Neuronal stem cell (in vitro differentiated cells): ENCODE measurements at regions not wholly inside any gene's neighbourhood (a gene's known extent, or its start where the extent isn't known, plus 50 kb on each side); places are given as distances from the start of the nearest gene placed in this dataset.

Source experiments
- DNase-seq: peaks from one replicate; pipeline ENCODE4 v3.0.0-alpha.2; 2013; ENCODE audit warnings: low spot score
- H2AFZ ChIP-seq: one replicate; pipeline ENCODE4 v1.6.1; 2013; ENCODE audit warnings: mild to moderate bottlenecking, low read length, inconsistent platforms
- H2AK5ac ChIP-seq: 2 replicates; pipeline ENCODE4 v1.6.1; 2013; ENCODE audit warnings: low read depth, mild to moderate bottlenecking, inconsistent platforms, low read length, moderate library complexity, mixed read lengths
- H2BK120ac ChIP-seq: 2 replicates; pipeline ENCODE4 v1.6.1; 2013; ENCODE audit warnings: low read depth, mild to moderate bottlenecking, inconsistent platforms, low read length, moderate library complexity, mixed read lengths
- H2BK12ac ChIP-seq: one replicate; pipeline ENCODE4 v1.6.1; 2013; ENCODE audit warnings: low read length, inconsistent platforms
- H2BK15ac ChIP-seq: 2 replicates; pipeline ENCODE4 v1.6.1; 2013; ENCODE audit warnings: mild to moderate bottlenecking, low read length, inconsistent platforms, mixed read lengths
- H2BK5ac ChIP-seq: one replicate; pipeline ENCODE4 v1.6.1; 2013; ENCODE audit warnings: inconsistent platforms, mild to moderate bottlenecking, low read length, moderate library complexity
- H3K14ac ChIP-seq: one replicate; pipeline ENCODE4 v1.6.1; 2013; ENCODE audit warnings: low read length, inconsistent platforms
- H3K18ac ChIP-seq: 2 replicates; pipeline ENCODE4 v1.6.1; 2013; ENCODE audit warnings: low read length, inconsistent platforms
- H3K23ac ChIP-seq: 2 replicates; pipeline ENCODE4 v1.6.1; 2013; ENCODE audit warnings: low read depth, mild to moderate bottlenecking, mixed read lengths, low read length, inconsistent platforms; ENCODE audit not compliant: poor library complexity
- H3K27ac ChIP-seq: replicated peaks from 3 replicates; pipeline ENCODE4 v1.5.1; 2013; ENCODE audit warnings: low read length, inconsistent platforms
- H3K27me3 ChIP-seq, 3 experiments: 2 replicates each; pipeline ENCODE4 v1.6.1; 2013; ENCODE audit warnings: low read length in 3 of 3, mild to moderate bottlenecking in 2 of 3, inconsistent platforms in 1 of 3, low read depth in 1 of 3, mixed read lengths in 1 of 3, moderate library complexity in 1 of 3; ENCODE audit not compliant: control insufficient read depth in 3 of 3, insufficient read depth in 3 of 3
- H3K36me3 ChIP-seq, 2 donors: replicated peaks in 1 of 2; 2 replicates each; pipeline ENCODE4 v1.6.1; 2013; ENCODE audit warnings: low read length in 2 of 2; ENCODE audit not compliant: control insufficient read depth in 2 of 2, insufficient read depth in 2 of 2
- H3K4ac ChIP-seq: 2 replicates; pipeline ENCODE4 v1.6.1; 2013; ENCODE audit warnings: inconsistent platforms, mild to moderate bottlenecking, low read length, moderate library complexity
- H3K4me1 ChIP-seq, 2 donors: 1 replicate in 1 of 2; 2 replicates in 1 of 2; pipeline ENCODE4 v1.6.1; 2013; ENCODE audit warnings: low read length in 2 of 2, low read depth in 1 of 2; ENCODE audit not compliant: control insufficient read depth in 2 of 2, insufficient read depth in 1 of 2
- H3K4me2 ChIP-seq: one replicate; pipeline ENCODE4 v1.6.1; 2013; ENCODE audit warnings: mild to moderate bottlenecking, low read length, inconsistent platforms; ENCODE audit not compliant: insufficient read depth, poor library complexity, severe bottlenecking
- H3K4me3 ChIP-seq, 2 donors: 2 replicates each; pipeline ENCODE4 v1.5.1; 2013; ENCODE audit warnings: low read length in 2 of 2, mild to moderate bottlenecking in 2 of 2, inconsistent platforms in 1 of 2, moderate library complexity in 1 of 2
- H3K79me1 ChIP-seq: one replicate; pipeline ENCODE4 v1.6.1; 2013; ENCODE audit warnings: low read depth, mild to moderate bottlenecking, inconsistent platforms, low read length, moderate library complexity
- H3K9ac ChIP-seq: one replicate; pipeline ENCODE4 v1.6.1; 2013; ENCODE audit warnings: mild to moderate bottlenecking, low read depth, low read length, inconsistent platforms; ENCODE audit not compliant: poor library complexity
- H3K9me3 ChIP-seq, 2 donors: replicated peaks in 1 of 2; 2 replicates each; pipeline versions ENCODE3 to v1.6.1; 2013; ENCODE audit warnings: low read length in 2 of 2, mild to moderate bottlenecking in 2 of 2, inconsistent platforms in 1 of 2, low read depth in 1 of 2, mixed read lengths in 1 of 2, moderate library complexity in 1 of 2; ENCODE audit not compliant: control insufficient read depth in 2 of 2, insufficient read depth in 1 of 2
- H4K8ac ChIP-seq: one replicate; pipeline ENCODE4 v1.6.1; 2013; ENCODE audit warnings: low read depth, mild to moderate bottlenecking, inconsistent platforms, low read length, moderate library complexity
- H4K91ac ChIP-seq: one replicate; pipeline ENCODE4 v1.6.1; 2013; ENCODE audit warnings: low read length, low read depth, mild to moderate bottlenecking, inconsistent platforms; ENCODE audit not compliant: poor library complexity
- WGBS, 2 donors: extraction: QIAGEN DNeasy Blood & Tissue Kit; methylation state at CpG; one replicate each; pipeline ENCODE4 v1.1.7; 2013; ENCODE audit warnings: missing lambda C conversion rate in 2 of 2, mixed read lengths in 1 of 2; ENCODE audit not compliant: insufficient read length in 2 of 2, insufficient replicate concordance in 1 of 2; ENCODE audit errors: extremely low coverage in 2 of 2; 5-methylcytosine and 5-hydroxymethylcytosine counted together

DNA sequence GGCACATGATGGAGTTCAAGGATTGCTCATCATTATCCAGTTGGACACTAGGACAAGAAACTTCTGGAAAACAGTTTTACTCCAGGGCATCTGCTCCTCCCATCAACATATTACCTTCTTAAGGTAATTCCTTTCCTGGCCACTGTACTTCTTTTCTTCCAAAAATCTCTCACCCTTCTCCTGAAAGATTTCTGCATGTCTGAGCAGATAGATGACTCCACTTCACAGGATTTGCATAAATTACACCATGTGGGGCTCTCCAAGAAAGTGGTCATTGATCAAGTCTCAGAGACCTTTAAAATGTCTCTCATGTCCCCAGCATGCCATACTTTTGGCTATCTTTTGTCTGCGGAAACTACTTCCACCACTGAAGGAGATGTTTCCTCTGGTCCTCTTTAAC lies 103.2 kb upstream of the TNFAIP3 start:
- no peak overlapping the region for H3K4me3 ChIP-seq
- no CpG with 5 or more reads among the region's 1 CpG for WGBS, 2 donors
- no peak overlapping the region for H2AFZ ChIP-seq
- no peaks in the 10 kb centered on the region for H3K27me3 ChIP-seq
- H2BK12ac ChIP-seq: no peak overlapping the region
- no peak for DNase-seq
- H2AK5ac ChIP-seq: no peak overlapping the region
- no peak overlapping the region for H2BK15ac ChIP-seq
- no peak overlapping the region for H2BK5ac ChIP-seq
- no peak overlapping the region for H3K27ac ChIP-seq
- no peaks in the 10 kb centered on the region for H3K9me3 ChIP-seq
- H3K23ac ChIP-seq: no peak overlapping the region
- H3K4ac ChIP-seq: no peak overlapping the region
- no peaks in the 10 kb centered on the region for H3K4me1 ChIP-seq
- H4K91ac ChIP-seq: no peak overlapping the region
- H3K4me2 ChIP-seq: no peak overlapping the region
- H3K18ac ChIP-seq: no peak overlapping the region
- H3K36me3 ChIP-seq: no peaks in the 10 kb centered on the region
- H3K79me1 ChIP-seq: no peaks in the 10 kb centered on the region
- no peak overlapping the region for H4K8ac ChIP-seq
- no peak overlapping the region for H3K14ac ChIP-seq
- no peak overlapping the region for H2BK120ac ChIP-seq
- no peak overlapping the region for H3K9ac ChIP-seq

DNA sequence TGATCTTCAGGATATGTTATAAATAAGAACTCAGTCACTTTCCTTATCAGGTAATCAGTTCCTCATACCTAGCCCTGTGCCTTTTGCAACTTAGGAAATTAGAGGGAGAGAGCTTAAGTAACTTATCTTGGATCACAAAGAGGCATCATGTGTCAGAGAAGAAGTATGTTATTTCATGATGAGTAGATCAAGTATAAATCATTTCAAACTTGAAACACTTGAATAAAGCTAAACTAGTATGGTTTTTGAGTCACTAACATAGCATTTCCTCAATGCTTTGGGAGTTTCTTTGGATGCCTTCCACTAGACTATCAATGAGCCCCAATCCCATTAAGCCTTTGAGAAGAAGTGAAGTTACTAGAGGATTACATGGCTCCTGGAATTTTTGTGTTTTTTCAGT lies 102.6 kb upstream of the TNFAIP3 start:
- Histone ChIP-seq H3K23ac (no peak overlapping the region), H4K8ac (no peak overlapping the region), H3K27me3 (no peaks in the 10 kb centered on the region), H3K4me1 (no peaks in the 10 kb centered on the region), H3K14ac (no peak overlapping the region), H3K79me1 (no peaks in the 10 kb centered on the region), H4K91ac (no peak overlapping the region), H3K9ac (no peak overlapping the region), H2AK5ac (no peak overlapping the region), H2BK5ac (no peak overlapping the region), H2BK12ac (no peak overlapping the region), H3K18ac (no peak overlapping the region), H3K4me3 (no peak overlapping the region), H3K4ac (no peak overlapping the region), H3K4me2 (no peak overlapping the region), H3K9me3 (no peaks in the 10 kb centered on the region), H2BK15ac (no peak overlapping the region), H2AFZ (no peak overlapping the region), H2BK120ac (no peak overlapping the region), H3K36me3 (no peaks in the 10 kb centered on the region), H3K27ac (no peak overlapping the region)
- no peak for DNase-seq

DNA sequence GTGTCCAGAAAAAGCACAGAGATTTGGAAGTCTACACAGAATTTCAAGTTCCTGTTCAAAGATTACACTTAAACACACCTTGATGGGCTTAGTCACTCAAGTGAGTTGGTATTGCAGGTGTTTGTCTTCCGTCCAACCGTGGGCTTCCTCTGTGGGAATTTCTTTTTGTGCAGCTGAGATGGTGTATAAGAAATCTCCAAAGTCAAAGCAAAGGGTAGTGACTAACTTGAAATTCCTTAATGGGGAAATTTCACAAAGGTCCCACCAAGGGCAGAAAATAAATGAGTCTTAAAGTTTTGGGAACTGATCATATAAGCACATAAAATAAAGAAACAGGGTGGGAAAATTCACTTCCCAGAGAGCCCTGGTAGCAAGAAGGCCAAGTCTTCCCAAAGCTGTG lies 102.0 kb upstream of the TNFAIP3 start:
- no peak overlapping the region for H3K4me3 ChIP-seq
- no peaks in the 10 kb centered on the region for H3K79me1 ChIP-seq
- no peak overlapping the region for H3K27ac ChIP-seq
- H2AK5ac ChIP-seq: no peak overlapping the region
- H3K9ac ChIP-seq: no peak overlapping the region
- H3K4me2 ChIP-seq: no peak overlapping the region
- H3K23ac ChIP-seq: no peak overlapping the region
- H2BK12ac ChIP-seq: no peak overlapping the region
- no peak overlapping the region for H3K18ac ChIP-seq
- no peak overlapping the region for H2BK120ac ChIP-seq
- H3K4me1 ChIP-seq: no peaks in the 10 kb centered on the region
- no peak overlapping the region for H3K14ac ChIP-seq
- no peak for DNase-seq
- no peak overlapping the region for H2BK5ac ChIP-seq
- no peaks in the 10 kb centered on the region for H3K36me3 ChIP-seq
- H4K8ac ChIP-seq: no peak overlapping the region
- H2BK15ac ChIP-seq: no peak overlapping the region
- no peak overlapping the region for H3K4ac ChIP-seq
- WGBS, 2 donors: no CpG with 5 or more reads among the region's 2 CpGs
- H3K27me3 ChIP-seq: no peaks in the 10 kb centered on the region
- no peak overlapping the region for H4K91ac ChIP-seq
- no peak overlapping the region for H2AFZ ChIP-seq
- H3K9me3 ChIP-seq: no peaks in the 10 kb centered on the region

DNA sequence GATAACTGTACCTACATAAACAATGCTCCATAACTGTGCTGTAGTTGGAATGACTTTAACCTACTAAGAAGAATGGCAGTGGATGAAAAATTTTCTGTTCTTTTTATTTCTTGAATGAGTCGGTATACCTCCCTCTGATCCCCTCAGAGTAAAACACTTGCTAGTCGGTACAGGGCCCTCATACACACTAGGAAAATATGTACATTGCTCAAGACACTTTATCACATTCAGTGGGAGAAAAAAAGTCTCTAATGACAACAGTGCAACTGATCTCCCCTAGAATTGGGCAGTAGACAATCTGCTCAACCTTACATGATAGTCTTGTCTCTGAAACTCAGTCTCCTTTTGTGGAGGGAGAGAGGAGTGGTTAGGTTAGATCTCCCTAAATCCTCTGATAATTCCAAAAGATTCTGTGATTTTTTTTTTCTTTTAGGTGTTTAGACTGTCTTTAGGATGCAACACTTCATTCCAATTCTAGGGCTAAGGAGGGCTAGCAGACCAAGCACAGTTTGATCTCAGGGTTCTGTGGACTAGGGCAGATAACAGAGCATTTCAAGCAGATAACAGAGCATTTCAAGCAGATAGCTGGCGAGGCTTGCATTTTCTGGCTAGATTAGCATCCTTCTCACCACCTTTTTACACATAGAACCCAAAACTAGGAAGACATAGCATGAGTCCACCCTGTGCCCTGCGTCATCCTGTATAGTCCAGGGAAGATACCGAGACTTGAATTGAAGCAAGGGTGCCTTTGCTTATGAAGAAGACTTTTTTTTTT lies 100.3 kb upstream of the TNFAIP3 start:
- H2BK120ac ChIP-seq: no peak overlapping the region
- H3K79me1 ChIP-seq: no peaks in the 10 kb centered on the region
- H2BK15ac ChIP-seq: no peak overlapping the region
- no peaks in the 10 kb centered on the region for H3K4me1 ChIP-seq
- no peak overlapping the region for H3K9ac ChIP-seq
- H2BK5ac ChIP-seq: no peak overlapping the region
- H3K18ac ChIP-seq: no peak overlapping the region
- H3K4me3 ChIP-seq: no peak overlapping the region
- DNase-seq: no peak
- no peaks in the 10 kb centered on the region for H3K27me3 ChIP-seq
- no peak overlapping the region for H3K4me2 ChIP-seq
- no peak overlapping the region for H3K14ac ChIP-seq
- H4K8ac ChIP-seq: no peak overlapping the region
- no peak overlapping the region for H2AK5ac ChIP-seq
- H2BK12ac ChIP-seq: no peak overlapping the region
- H3K36me3 ChIP-seq: no peaks in the 10 kb centered on the region
- WGBS, 2 donors: no CpG with 5 or more reads among the region's 5 CpGs
- no peak overlapping the region for H3K27ac ChIP-seq
- no peak overlapping the region for H4K91ac ChIP-seq
- no peak overlapping the region for H3K23ac ChIP-seq
- no peak overlapping the region for H2AFZ ChIP-seq
- no peak overlapping the region for H3K4ac ChIP-seq
- H3K9me3 ChIP-seq: no peaks in the 10 kb centered on the region
